Calu3 (cell line): ENCODE measurements at regions not wholly inside any gene's neighbourhood (a gene's known extent, or its start where the extent isn't known, plus 50 kb on each side); places are given as distances from the start of the nearest gene placed in this dataset.
A peak's percentile ranks its signal among the peaks of the same experiment; 100 is the strongest.

Experiments used
- BruUV-seq: library from RNA; stranded (reverse); fragments of 400-500 nt; replicated peaks from 2 replicates; lab custom pipeline; 2021; lab: Mats Ljungman, UMichigan
- CTCF ChIA-PET: fragments of 300-600 bp; sonication (Branson Sonifier 250); formaldehyde crosslinking; loops from one replicate; lab custom pipeline; 2022; ENCODE audit warnings: antibody characterized with exemption; lab: Charles Lee
- DNase-seq: peaks from one replicate; pipeline ENCODE4 v3.0.0; 2022
- H3K27ac Mint-ChIP-seq: one replicate; pipeline ENCODE4 v1.8.0; 2022; ENCODE audit warnings: mixed read lengths; ENCODE audit not compliant: unreplicated experiment
- H3K27me3 Mint-ChIP-seq: one replicate; pipeline ENCODE4 v1.8.0; 2022; ENCODE audit warnings: mixed read lengths; ENCODE audit not compliant: unreplicated experiment
- H3K36me3 Mint-ChIP-seq: one replicate; pipeline ENCODE4 v1.8.0; 2022; ENCODE audit warnings: mild to moderate bottlenecking, moderate library complexity, mixed read lengths; ENCODE audit not compliant: insufficient read depth, unreplicated experiment
- H3K4me1 Mint-ChIP-seq: one replicate; pipeline ENCODE4 v1.8.0; 2022; ENCODE audit warnings: mild to moderate bottlenecking, low read depth, mixed read lengths; ENCODE audit not compliant: unreplicated experiment
- H3K4me3 Mint-ChIP-seq: one replicate; pipeline ENCODE4 v1.8.0; 2022; ENCODE audit warnings: mild to moderate bottlenecking, low read depth, moderate library complexity, mixed read lengths; ENCODE audit not compliant: unreplicated experiment
- H3K9me3 Mint-ChIP-seq: one replicate; pipeline ENCODE4 v1.8.0; 2022; ENCODE audit warnings: low read depth, mixed read lengths; ENCODE audit not compliant: unreplicated experiment
- intact Hi-C: fragments of 100-400 bp; cut with micrococcal nuclease; formaldehyde crosslinking; loops from one replicate; pipeline ENCODE4 v1.10.0; 2022; ENCODE audit not compliant: unreplicated experiment
- TF ChIP-seq, protein P1 (sequence below): fragments of 200-600 bp; IDR thresholded peaks from one replicate; pipeline ENCODE4 v1.8.0; 2022; ENCODE audit warnings: antibody characterized with exemption; ENCODE audit not compliant: unreplicated experiment

DNA sequence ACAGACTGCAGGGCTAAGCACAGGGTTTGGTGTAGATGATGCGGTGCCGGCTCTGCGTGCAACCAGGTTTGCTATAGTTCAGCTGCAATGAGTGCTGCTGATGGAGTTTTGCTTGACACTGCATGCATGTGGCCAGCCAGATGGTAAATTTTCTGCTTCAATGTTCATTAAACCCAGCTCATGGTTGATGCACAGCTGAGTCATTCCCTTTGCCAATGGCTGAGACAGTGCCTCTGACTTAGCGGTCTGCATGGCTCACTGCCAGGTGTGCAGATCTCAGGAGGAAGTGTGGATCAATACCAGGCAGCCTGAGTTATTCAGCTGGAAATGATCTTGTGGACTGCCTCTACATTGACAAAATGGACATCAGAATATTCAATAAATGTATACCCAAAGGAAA, 172.7 kb upstream of the ZP4 start:
- peaks cover 42% of the 10 kb centered on the region for H3K4me1 Mint-ChIP-seq
- intact Hi-C loops = loop anchor here (2.0 to 10.0 kb wide), 2 partner anchors 199 to 341 kb away; no protein-coding TSS in a partner anchor
- H3K9me3 Mint-ChIP-seq = no peaks in the 10 kb centered on the region
- no TSS peak for BruUV-seq
- H3K4me3 Mint-ChIP-seq = no peak overlapping the region
- peak overlapping the region; percentile 63 for H3K27ac Mint-ChIP-seq
- TF ChIP-seq, protein P1, sequence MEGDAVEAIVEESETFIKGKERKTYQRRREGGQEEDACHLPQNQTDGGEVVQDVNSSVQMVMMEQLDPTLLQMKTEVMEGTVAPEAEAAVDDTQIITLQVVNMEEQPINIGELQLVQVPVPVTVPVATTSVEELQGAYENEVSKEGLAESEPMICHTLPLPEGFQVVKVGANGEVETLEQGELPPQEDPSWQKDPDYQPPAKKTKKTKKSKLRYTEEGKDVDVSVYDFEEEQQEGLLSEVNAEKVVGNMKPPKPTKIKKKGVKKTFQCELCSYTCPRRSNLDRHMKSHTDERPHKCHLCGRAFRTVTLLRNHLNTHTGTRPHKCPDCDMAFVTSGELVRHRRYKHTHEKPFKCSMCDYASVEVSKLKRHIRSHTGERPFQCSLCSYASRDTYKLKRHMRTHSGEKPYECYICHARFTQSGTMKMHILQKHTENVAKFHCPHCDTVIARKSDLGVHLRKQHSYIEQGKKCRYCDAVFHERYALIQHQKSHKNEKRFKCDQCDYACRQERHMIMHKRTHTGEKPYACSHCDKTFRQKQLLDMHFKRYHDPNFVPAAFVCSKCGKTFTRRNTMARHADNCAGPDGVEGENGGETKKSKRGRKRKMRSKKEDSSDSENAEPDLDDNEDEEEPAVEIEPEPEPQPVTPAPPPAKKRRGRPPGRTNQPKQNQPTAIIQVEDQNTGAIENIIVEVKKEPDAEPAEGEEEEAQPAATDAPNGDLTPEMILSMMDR = no peak
- H3K36me3 Mint-ChIP-seq = no peaks in the 10 kb centered on the region
- DNase-seq = peak; percentile 86
- no peaks in the 10 kb centered on the region for H3K27me3 Mint-ChIP-seq
- CTCF ChIA-PET = interaction anchor here (1.0 to 1.1 kb wide), 3 partner anchors 110 to 200 kb away, joined by 3 to 6 read pairs (median 3); no protein-coding TSS in a partner anchor

DNA sequence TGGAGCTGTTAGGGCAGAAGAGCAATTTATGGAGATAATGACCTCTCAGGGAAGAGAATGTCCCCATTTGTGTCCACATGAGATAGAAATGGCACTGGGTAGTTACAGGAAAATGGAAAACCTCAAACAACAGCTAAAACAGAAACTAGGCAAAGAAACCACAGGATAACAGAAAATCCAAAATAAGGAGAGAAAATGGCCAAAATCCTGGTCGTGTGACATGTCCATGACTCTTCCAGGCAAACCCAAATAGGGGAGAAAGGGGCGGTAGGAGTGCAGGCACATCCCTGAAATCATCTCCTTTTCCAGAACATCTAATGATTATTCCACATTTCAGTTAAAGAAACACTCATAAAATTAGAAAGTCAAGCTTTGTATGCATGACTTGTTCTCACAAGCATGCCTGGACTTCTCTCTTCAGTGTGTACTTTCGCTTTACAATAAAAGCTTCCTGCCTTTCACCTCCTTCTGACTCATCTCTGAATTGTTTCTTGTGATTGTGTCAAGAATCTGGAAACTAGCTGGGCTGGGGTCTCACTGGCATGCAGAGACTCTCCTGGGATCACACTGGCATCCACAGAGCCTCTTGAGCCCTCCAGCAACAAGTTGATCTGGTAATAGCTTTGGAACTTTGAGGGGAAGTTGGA, 171.4 kb upstream of the ZP4 start:
- H3K36me3 Mint-ChIP-seq = no peaks in the 10 kb centered on the region
- no peaks in the 10 kb centered on the region for H3K27me3 Mint-ChIP-seq
- intact Hi-C loops = loop anchor here (2.0 to 10.0 kb wide), 2 partner anchors 197 to 343 kb away; no protein-coding TSS in a partner anchor
- peak overlapping the region; percentile 43 for H3K4me3 Mint-ChIP-seq
- peak; percentile 12 for DNase-seq
- TF ChIP-seq, protein P1 = no peak
- peaks cover 42% of the 10 kb centered on the region for H3K4me1 Mint-ChIP-seq
- peak overlapping the region; percentile 63 for H3K27ac Mint-ChIP-seq
- no TSS peak for BruUV-seq
- peaks cover 4% of the 10 kb centered on the region for H3K9me3 Mint-ChIP-seq
- CTCF ChIA-PET = interaction anchor here (0.5 kb wide), 1 partner anchor 70 kb away, joined by 3 read pairs; no protein-coding TSS in a partner anchor

DNA sequence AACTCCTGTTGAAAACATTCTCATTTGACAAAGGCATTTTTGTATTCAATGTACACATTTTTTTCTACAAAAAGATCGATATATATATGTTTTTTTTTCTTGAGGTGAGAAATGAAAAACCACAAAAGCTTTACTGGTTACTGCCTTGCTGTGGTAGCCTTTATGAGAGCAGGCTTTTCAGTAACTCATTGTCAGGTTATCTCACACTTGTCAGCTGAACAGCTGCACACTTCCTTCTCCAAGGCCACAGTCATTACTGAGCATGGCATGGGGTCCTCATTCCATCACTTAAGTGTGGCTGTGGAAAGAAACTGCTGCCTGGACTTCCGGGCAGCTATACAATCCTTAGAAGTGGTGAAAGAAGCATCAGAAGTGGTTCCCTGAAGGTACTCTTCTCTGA, 169.3 kb upstream of the ZP4 start:
- peaks cover 8% of the 10 kb centered on the region for H3K9me3 Mint-ChIP-seq
- no TSS peak for BruUV-seq
- no peaks in the 10 kb centered on the region for H3K27me3 Mint-ChIP-seq
- peak; percentile 37 for DNase-seq
- CTCF ChIA-PET = no interaction called here
- intact Hi-C loops = loop anchor here (10.0 kb wide), 1 partner anchor 345 kb away; no protein-coding TSS in a partner anchor
- H3K4me3 Mint-ChIP-seq = no peak overlapping the region
- H3K4me1 Mint-ChIP-seq = peaks cover 42% of the 10 kb centered on the region
- peak overlapping the region; percentile 24 for H3K27ac Mint-ChIP-seq
- H3K36me3 Mint-ChIP-seq = no peaks in the 10 kb centered on the region
- TF ChIP-seq, protein P1 = no peak

DNA sequence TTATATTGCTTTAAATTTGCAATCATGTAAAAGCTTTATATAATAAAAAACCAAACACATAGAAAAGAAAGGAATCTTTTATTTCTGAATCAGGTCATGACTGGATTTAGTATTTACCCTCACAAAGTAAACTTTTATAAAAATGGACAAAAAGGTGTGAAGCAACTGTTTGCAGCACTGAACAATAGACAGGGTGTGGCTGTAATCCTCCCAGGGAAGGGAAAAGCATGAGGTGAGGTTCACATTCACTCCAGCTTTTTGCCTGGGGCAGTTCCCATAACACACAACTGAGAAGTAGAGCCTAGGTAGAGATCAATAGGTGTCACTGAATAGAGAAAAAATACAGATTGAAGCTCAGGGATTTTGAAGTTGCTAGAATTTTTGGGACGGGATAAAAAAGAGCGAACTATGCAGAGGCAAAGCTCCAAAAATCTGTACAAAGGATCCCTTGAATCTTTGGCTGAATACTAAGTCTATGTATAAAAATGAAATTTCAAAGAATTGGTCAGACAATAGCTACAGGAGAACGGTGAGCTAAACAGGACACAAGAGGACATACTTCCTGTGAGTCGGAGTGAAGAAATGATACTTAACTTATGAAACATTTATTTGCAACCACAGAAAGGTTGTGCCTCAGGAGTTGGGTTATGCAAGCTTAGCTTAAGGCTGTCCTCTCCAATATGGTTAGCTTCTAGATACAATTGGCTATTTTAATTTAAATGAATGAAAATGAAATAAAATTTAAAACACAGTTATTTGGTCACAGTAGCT, 162.0 kb upstream of the ZP4 start:
- CTCF ChIA-PET = no interaction called here
- TF ChIP-seq, protein P1 = no peak
- Mint-ChIP-seq H3K27ac (no peak overlapping the region), H3K9me3 (peaks cover 7% of the 10 kb centered on the region), H3K36me3 (no peaks in the 10 kb centered on the region), H3K27me3 (no peaks in the 10 kb centered on the region), H3K4me3 (no peak overlapping the region), H3K4me1 (peaks cover 10% of the 10 kb centered on the region)
- DNase-seq = peak; percentile 20
- no TSS peak for BruUV-seq
- intact Hi-C loops = no loop called here
